ENCODE measurements at regions not wholly inside any gene's neighbourhood (a gene's known extent, or its start where the extent isn't known, plus 50 kb on each side); places are given as distances from the start of the nearest gene placed in this dataset.

- Mint-ChIP-seq H3K4me3 (ENCODE audit: low read depth, unreplicated experiment) (no peak overlapping the region), H3K4me1 (ENCODE audit: low read depth, unreplicated experiment) (no peaks in the 10 kb centered on the region), H3K36me3 (ENCODE audit: insufficient read depth, unreplicated experiment) (peaks cover 3% of the 10 kb centered on the region), H3K27ac (ENCODE audit: unreplicated experiment) (no peak overlapping the region), H3K9me3 (ENCODE audit: low read depth, unreplicated experiment) (peaks cover 11% of the 10 kb centered on the region), H3K27me3 (ENCODE audit: unreplicated experiment) (no peaks in the 10 kb centered on the region)
- TF ChIP-seq CTCF (IDR thresholded peaks at IDR 0.05; ENCODE audit: unreplicated experiment): no peak
- no peak for DNase-seq
- CTCF ChIA-PET: no interaction called here
- no TSS peak for BruUV-seq (replicated peaks)
- intact Hi-C loops (cut with micrococcal nuclease; ENCODE audit: unreplicated experiment): no loop called here
Measured at GRCh38 chr13:40243982-40244381, 422.5 kb downstream of the FOXO1 start.

GRCh38 chr13:40245567-40245966 is 420.9 kb downstream of the FOXO1 start:
- H3K4me3 Mint-ChIP-seq (ENCODE audit: low read depth, unreplicated experiment): no peak overlapping the region
- TF ChIP-seq CTCF (IDR thresholded peaks at IDR 0.05; ENCODE audit: unreplicated experiment): no peak
- intact Hi-C loops (cut with micrococcal nuclease; ENCODE audit: unreplicated experiment): no loop called here
- no TSS peak for BruUV-seq (replicated peaks)
- H3K27ac Mint-ChIP-seq (ENCODE audit: unreplicated experiment): no peak overlapping the region
- H3K36me3 Mint-ChIP-seq (ENCODE audit: insufficient read depth, unreplicated experiment): peaks cover 3% of the 10 kb centered on the region
- DNase-seq: no peak
- H3K27me3 Mint-ChIP-seq (ENCODE audit: unreplicated experiment): no peaks in the 10 kb centered on the region
- no peaks in the 10 kb centered on the region for H3K4me1 Mint-ChIP-seq (ENCODE audit: low read depth, unreplicated experiment)
- H3K9me3 Mint-ChIP-seq (ENCODE audit: low read depth, unreplicated experiment): peaks cover 11% of the 10 kb centered on the region
- CTCF ChIA-PET: interaction anchor here (0.6 kb wide), 1 partner anchor 177 kb away, joined by 7 read pairs; no protein-coding TSS in a partner anchor

- DNase-seq: no peak
- CTCF ChIA-PET: no interaction called here
- peaks cover 3% of the 10 kb centered on the region for H3K36me3 Mint-ChIP-seq (ENCODE audit: insufficient read depth, unreplicated experiment)
Measured at GRCh38 chr13:40247845-40248244, 418.6 kb downstream of the FOXO1 start.

GRCh38 chr13:40251343-40252032 is 415.0 kb downstream of the FOXO1 start:
- intact Hi-C loops (cut with micrococcal nuclease; ENCODE audit: unreplicated experiment): no loop called here

More at GRCh38 chr13:40247845-40248244, 418.6 kb downstream of the FOXO1 start:
- TF ChIP-seq CTCF (IDR thresholded peaks at IDR 0.05; ENCODE audit: unreplicated experiment): no peak
- no peaks in the 10 kb centered on the region for H3K27me3 Mint-ChIP-seq (ENCODE audit: unreplicated experiment)
- no peaks in the 10 kb centered on the region for H3K4me1 Mint-ChIP-seq (ENCODE audit: low read depth, unreplicated experiment)
- no peak overlapping the region for H3K27ac Mint-ChIP-seq (ENCODE audit: unreplicated experiment)
- no peak overlapping the region for H3K4me3 Mint-ChIP-seq (ENCODE audit: low read depth, unreplicated experiment)
- no TSS peak for BruUV-seq (replicated peaks)
- intact Hi-C loops (cut with micrococcal nuclease; ENCODE audit: unreplicated experiment): no loop called here
- peaks cover 11% of the 10 kb centered on the region for H3K9me3 Mint-ChIP-seq (ENCODE audit: low read depth, unreplicated experiment)

More at GRCh38 chr13:40251343-40252032, 415.0 kb downstream of the FOXO1 start:
- no peak overlapping the region for H3K27ac Mint-ChIP-seq (ENCODE audit: unreplicated experiment)
- H3K4me1 Mint-ChIP-seq (ENCODE audit: low read depth, unreplicated experiment): peaks cover 10% of the 10 kb centered on the region
- H3K36me3 Mint-ChIP-seq (ENCODE audit: insufficient read depth, unreplicated experiment): peaks cover 3% of the 10 kb centered on the region
- CTCF ChIA-PET: no interaction called here
- no TSS peak for BruUV-seq (replicated peaks)
- H3K27me3 Mint-ChIP-seq (ENCODE audit: unreplicated experiment): no peaks in the 10 kb centered on the region
- no peak overlapping the region for H3K4me3 Mint-ChIP-seq (ENCODE audit: low read depth, unreplicated experiment)
- DNase-seq: no peak
- H3K9me3 Mint-ChIP-seq (ENCODE audit: low read depth, unreplicated experiment): peaks cover 8% of the 10 kb centered on the region
- TF ChIP-seq CTCF (IDR thresholded peaks at IDR 0.05; ENCODE audit: unreplicated experiment): no peak

Measured in Calu3 (cell line).